ENCODE measurements at regions not wholly inside any gene's neighbourhood (a gene's known extent, or its start where the extent isn't known, plus 50 kb on each side); places are given as distances from the start of the nearest gene placed in this dataset.

GRCh38 chr2:212682937-212683336, 144.3 kb upstream of the ERBB4 start:
- no peaks in the 10 kb centered on the region for H3K4me1 ChIP-seq
- H3K4me3 ChIP-seq = no peak overlapping the region
- no peak for TF ChIP-seq POLR2A (IDR thresholded peaks at IDR 0.05)
- TF ChIP-seq, protein P1, sequence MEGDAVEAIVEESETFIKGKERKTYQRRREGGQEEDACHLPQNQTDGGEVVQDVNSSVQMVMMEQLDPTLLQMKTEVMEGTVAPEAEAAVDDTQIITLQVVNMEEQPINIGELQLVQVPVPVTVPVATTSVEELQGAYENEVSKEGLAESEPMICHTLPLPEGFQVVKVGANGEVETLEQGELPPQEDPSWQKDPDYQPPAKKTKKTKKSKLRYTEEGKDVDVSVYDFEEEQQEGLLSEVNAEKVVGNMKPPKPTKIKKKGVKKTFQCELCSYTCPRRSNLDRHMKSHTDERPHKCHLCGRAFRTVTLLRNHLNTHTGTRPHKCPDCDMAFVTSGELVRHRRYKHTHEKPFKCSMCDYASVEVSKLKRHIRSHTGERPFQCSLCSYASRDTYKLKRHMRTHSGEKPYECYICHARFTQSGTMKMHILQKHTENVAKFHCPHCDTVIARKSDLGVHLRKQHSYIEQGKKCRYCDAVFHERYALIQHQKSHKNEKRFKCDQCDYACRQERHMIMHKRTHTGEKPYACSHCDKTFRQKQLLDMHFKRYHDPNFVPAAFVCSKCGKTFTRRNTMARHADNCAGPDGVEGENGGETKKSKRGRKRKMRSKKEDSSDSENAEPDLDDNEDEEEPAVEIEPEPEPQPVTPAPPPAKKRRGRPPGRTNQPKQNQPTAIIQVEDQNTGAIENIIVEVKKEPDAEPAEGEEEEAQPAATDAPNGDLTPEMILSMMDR (IDR thresholded peaks at IDR 0.05) = no peak
- no peaks in the 10 kb centered on the region for H3K27me3 ChIP-seq
- DNase-seq = no peak
- no peak overlapping the region for H3K27ac ChIP-seq
- no peaks in the 10 kb centered on the region for H3K36me3 ChIP-seq
- no peaks in the 10 kb centered on the region for H3K9me3 ChIP-seq

- H3K4me3 ChIP-seq = no peak overlapping the region
- no peaks in the 10 kb centered on the region for H3K9me3 ChIP-seq
- TF ChIP-seq, protein P1 (IDR thresholded peaks at IDR 0.05) = no peak
- no peak for TF ChIP-seq POLR2A (IDR thresholded peaks at IDR 0.05)
- H3K36me3 ChIP-seq = no peaks in the 10 kb centered on the region
- DNase-seq = no peak
- no peaks in the 10 kb centered on the region for H3K4me1 ChIP-seq
- no peak overlapping the region for H3K27ac ChIP-seq
- H3K27me3 ChIP-seq = no peaks in the 10 kb centered on the region
Observed at GRCh38 chr2:212677466-212677865, 138.9 kb upstream of the ERBB4 start.

- no peaks in the 10 kb centered on the region for H3K4me1 ChIP-seq
- no peak overlapping the region for H3K27ac ChIP-seq
- no peaks in the 10 kb centered on the region for H3K36me3 ChIP-seq
- no peaks in the 10 kb centered on the region for H3K27me3 ChIP-seq
- no peak overlapping the region for H3K4me3 ChIP-seq
- no peak for DNase-seq
- TF ChIP-seq, protein P1 (IDR thresholded peaks at IDR 0.05) = no peak
- no peak for TF ChIP-seq POLR2A (IDR thresholded peaks at IDR 0.05)
- no peaks in the 10 kb centered on the region for H3K9me3 ChIP-seq
Observed at GRCh38 chr2:212672186-212672585, 133.6 kb upstream of the ERBB4 start.

- DNase-seq = no peak
- Histone ChIP-seq H3K9me3 (no peaks in the 10 kb centered on the region), H3K27ac (no peak overlapping the region), H3K4me1 (no peaks in the 10 kb centered on the region), H3K27me3 (no peaks in the 10 kb centered on the region), H3K4me3 (no peak overlapping the region), H3K36me3 (no peaks in the 10 kb centered on the region)
- TF ChIP-seq, protein P1 (IDR thresholded peaks at IDR 0.05) = no peak
- no peak for TF ChIP-seq POLR2A (IDR thresholded peaks at IDR 0.05)
Observed at GRCh38 chr2:212669761-212670160, 131.2 kb upstream of the ERBB4 start.

DNA sequence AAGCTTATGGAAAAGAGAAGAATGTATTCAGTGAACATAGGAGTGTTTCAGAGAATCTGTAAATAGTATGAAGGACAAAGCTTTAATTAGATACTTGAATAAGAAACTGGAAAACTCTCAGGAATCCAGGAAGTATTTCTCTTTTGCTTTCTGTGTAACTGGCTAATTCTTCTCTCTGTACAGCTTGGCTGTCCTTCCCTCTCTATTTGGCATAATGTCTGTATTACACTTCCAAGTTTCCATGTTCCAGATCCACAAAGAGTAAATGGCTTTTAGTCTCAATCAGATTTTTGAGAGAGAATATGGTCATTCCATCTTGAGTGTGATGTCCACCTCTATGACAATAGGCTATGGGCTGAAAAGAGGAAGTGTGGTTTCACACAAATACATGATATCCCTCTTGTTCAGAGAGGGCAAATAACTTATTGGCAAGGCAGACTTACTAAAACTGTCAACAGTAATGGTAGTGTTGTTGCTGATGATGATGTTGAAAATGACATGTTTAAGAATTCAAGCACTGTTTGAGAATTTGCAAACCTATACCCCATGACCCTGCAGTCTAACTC, 129.2 kb upstream of the ERBB4 start:
- Histone ChIP-seq H3K9me3 (no peaks in the 10 kb centered on the region), H3K4me3 (no peak overlapping the region), H3K27me3 (no peaks in the 10 kb centered on the region), H3K4me1 (no peaks in the 10 kb centered on the region), H3K36me3 (no peaks in the 10 kb centered on the region), H3K27ac (no peak overlapping the region)
- no peak for DNase-seq
- TF ChIP-seq, protein P1 (IDR thresholded peaks at IDR 0.05) = no peak
- no peak for TF ChIP-seq POLR2A (IDR thresholded peaks at IDR 0.05)

DNA sequence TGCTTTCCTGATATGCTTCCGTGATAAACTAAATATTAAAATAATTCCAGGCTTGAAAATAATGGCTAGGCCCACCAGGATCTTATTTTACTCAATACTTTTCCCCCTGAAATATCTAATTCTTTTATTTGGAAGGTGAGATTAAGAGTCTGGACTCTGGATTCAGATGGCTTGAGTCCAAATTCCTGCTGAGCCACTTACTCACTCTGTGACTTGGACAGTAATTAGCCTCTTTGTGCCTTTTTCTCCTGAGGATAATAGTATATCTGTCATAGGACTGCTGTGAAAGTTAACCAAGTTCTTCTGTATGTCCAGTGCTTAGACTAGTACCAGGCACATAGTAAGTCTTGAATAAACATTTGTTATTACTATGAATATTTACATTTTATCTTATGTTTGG, 127.3 kb upstream of the ERBB4 start:
- H3K4me3 ChIP-seq = no peak overlapping the region
- H3K36me3 ChIP-seq = no peaks in the 10 kb centered on the region
- no peak for DNase-seq
- H3K4me1 ChIP-seq = no peaks in the 10 kb centered on the region
- H3K27ac ChIP-seq = no peak overlapping the region
- H3K9me3 ChIP-seq = no peaks in the 10 kb centered on the region
- no peaks in the 10 kb centered on the region for H3K27me3 ChIP-seq
- TF ChIP-seq POLR2A (IDR thresholded peaks at IDR 0.05) = no peak
- TF ChIP-seq, protein P1 (IDR thresholded peaks at IDR 0.05) = no peak

All from Peyer's patch (tissue), 4 donors.